PFSK-1 (cell line): ENCODE measurements at regions not wholly inside any gene's neighbourhood (a gene's known extent, or its start where the extent isn't known, plus 50 kb on each side); places are given as distances from the start of the nearest gene placed in this dataset.

Experiments
- POLR2AphosphoS5 ChIP-seq: IDR thresholded peaks from 2 replicates; pipeline ENCODE4 v1.6.1; 2012; ENCODE audit warnings: low read depth, mild to moderate bottlenecking, control low read depth, low read length, moderate library complexity
- REST ChIP-seq, 2 experiments: IDR thresholded peaks; 2 replicates each; pipeline versions ENCODE4 v1.6.1 to v1.8.0; 2011 to 2012; ENCODE audit warnings: low read depth in 2 of 2, low read length in 2 of 2, control low read depth in 1 of 2, inconsistent platforms in 1 of 2, mild to moderate bottlenecking in 1 of 2, moderate library complexity in 1 of 2; ENCODE audit not compliant: insufficient read depth in 1 of 2
- TAF1 ChIP-seq: IDR thresholded peaks from 2 replicates; pipeline ENCODE4 v1.6.1; 2012; ENCODE audit warnings: low read length, control low read depth, borderline replicate concordance; ENCODE audit not compliant: insufficient read depth

- no peak for TF ChIP-seq TAF1
- TF ChIP-seq REST (IDR thresholded peaks at IDR 0.05; ENCODE audit: insufficient read depth in 1 of 2, low read depth in 2 of 2, low read length in 2 of 2), result no peak
- TF ChIP-seq POLR2AphosphoS5, result no peak
Observed at GRCh38 chr12:58143498-58143995, 202.2 kb downstream of the ATP23 start.
